GM21576 (cell line): ENCODE measurements at regions not wholly inside any gene's neighbourhood (a gene's known extent, or its start where the extent isn't known, plus 50 kb on each side); places are given as distances from the start of the nearest gene placed in this dataset.

ENCODE experiments used
- ATAC-seq: cut with Tn5 transposase; IDR thresholded peaks from one replicate; pipeline ENCODE4 v1.9.1; 2021; ENCODE audit warnings: mild to moderate bottlenecking, moderate library complexity; ENCODE audit not compliant: unreplicated experiment

DNA sequence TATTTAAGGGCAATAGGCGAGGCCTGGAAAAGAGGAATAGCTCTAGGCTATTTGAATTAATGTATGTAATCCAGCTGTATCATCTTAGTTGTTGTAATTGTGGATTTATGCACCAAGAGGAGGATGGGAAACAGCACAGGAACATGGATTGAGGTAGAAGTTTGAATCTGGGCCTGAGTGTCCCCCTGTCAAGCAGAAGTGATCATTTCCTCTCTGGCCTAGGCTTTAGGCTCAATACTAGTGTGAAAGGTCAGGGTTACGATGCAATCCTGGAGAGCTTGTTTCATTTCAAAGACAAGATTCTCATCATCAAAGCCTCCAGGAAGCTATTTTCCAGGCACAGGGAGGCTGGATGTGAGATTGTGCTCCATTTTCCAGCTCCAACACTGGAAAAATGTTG is 77.9 kb upstream of the HSD17B12 start:
- ATAC-seq: no peak

DNA sequence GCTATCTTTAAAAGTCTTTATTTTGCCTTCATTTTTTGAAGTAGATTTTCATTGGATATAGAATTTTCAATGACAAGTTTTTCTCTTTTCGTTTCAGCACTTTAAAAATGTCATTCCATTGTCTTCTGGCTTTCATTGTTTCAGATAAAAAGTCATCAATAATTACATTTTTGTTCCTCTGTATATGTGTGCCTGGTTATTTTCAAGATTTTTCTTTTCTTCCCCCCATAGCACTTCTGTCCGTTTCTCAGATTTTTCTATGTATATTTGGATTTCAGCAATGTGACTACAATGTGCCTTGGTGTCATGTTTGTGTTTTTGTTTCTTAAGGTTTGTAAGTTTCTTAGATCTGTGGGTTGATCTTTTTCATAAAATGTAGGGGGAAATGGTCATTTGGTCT is 66.3 kb upstream of the HSD17B12 start:
- ATAC-seq: no peak

DNA sequence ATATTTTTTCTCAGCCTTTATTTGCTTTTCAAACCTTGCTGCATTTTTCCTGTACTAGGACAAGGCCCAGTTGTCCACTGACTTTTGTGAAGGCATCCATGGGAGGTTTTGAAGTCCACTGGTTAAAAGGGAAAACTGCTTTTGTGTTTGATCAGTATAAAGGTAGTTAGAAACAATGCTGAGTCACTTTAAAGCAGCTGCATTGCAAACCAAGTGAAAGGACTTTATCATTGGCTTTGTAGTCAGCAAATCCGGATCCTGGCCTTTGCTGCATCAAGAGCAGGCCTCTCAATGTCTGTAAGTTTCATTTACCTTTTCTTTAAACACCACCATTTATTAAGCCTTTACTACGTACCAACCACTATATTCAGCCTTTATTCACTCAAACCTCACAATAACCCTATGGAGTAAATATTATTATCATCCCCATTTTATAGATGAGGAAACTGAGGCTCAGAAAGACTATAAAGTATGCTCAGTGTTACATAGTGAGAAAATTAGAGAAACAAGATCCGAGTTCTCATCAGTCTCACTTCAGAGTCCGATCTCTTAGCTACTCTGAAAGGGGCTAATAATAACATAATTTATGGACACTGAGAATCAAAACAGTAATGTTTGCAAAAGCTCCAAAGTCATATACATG is 60.6 kb upstream of the HSD17B12 start:
- no peak for ATAC-seq

DNA sequence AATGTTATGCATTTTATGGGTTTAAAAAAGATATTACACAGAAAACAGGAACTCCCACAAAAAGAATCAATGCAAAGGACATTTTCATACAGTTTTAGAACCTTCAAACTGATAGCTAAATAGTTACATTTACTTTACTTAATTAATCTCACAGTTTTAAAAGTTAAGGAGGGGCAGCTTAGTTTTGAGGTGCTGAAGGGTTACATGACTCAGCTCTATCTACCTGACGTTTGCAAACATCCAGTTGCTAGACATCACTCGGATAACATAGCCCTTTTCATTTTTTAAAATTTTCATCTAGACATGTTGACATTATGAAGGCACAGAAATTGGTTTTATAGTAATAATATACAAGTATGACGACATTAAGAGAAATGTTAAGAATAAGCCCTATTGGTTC is 53.7 kb upstream of the HSD17B12 start:
- ATAC-seq: no peak
